Stimulated activated CD4-positive, alpha-beta T cell treated with anti-CD3 and anti-CD28 coated beads, Interleukin-4, amount 100 ng/mL, for 48 hours (primary cell): ENCODE measurements at regions not wholly inside any gene's neighbourhood (a gene's known extent, or its start where the extent isn't known, plus 50 kb on each side); places are given as distances from the start of the nearest gene placed in this dataset.
"Not testable (repeated sequence)": the region's sequence is repeated elsewhere in the genome, so short reads cannot be mapped to it uniquely, and the experiment has no call there.

Experiments
- DNase-seq, 2 donors: peaks; one replicate each; pipeline ENCODE4 v3.0.0-alpha.2; 2020; ENCODE audit warnings: low read depth in 2 of 2

GRCh38 chr21:36247316-36248010 is 72.5 kb upstream of the MORC3 start:
- DNase-seq, result no peak

- no peak for DNase-seq
Measured at GRCh38 chr21:36249576-36250422, 70.2 kb upstream of the MORC3 start.

- DNase-seq, result no peak
Measured at GRCh38 chr21:36250423-36251075, 69.4 kb upstream of the MORC3 start.

GRCh38 chr21:36254106-36254941 is 65.7 kb upstream of the MORC3 start:
- no peak for DNase-seq

GRCh38 chr21:36255663-36256062 is 64.3 kb upstream of the MORC3 start:
- DNase-seq, result no peak

- DNase-seq, result no peak
Measured at GRCh38 chr21:36257657-36258056, 62.3 kb upstream of the MORC3 start.

- DNase-seq, result peak in 1 of 2 donors; percentile 14
Measured at GRCh38 chr21:36260030-36260787, 59.8 kb upstream of the MORC3 start.

GRCh38 chr21:36260802-36261201 is 59.2 kb upstream of the MORC3 start:
- no peak for DNase-seq

- DNase-seq, result no peak
Measured at GRCh38 chr21:36261459-36261858, 58.5 kb upstream of the MORC3 start.

GRCh38 chr21:36263797-36264196 is 56.2 kb upstream of the MORC3 start:
- DNase-seq, result no peak

- no peak for DNase-seq
Measured at GRCh38 chr21:36265431-36265830, 54.6 kb upstream of the MORC3 start.

GRCh38 chr21:36267828-36268227 is 52.2 kb upstream of the MORC3 start:
- not testable (repeated sequence) for DNase-seq

GRCh38 chr21:36268264-36268663 is 51.7 kb upstream of the MORC3 start:
- DNase-seq, result not testable (repeated sequence)
